HFF-Myc (cell line): ENCODE measurements at regions not wholly inside any gene's neighbourhood (a gene's known extent, or its start where the extent isn't known, plus 50 kb on each side); places are given as distances from the start of the nearest gene placed in this dataset.

Experiments
- DNase-seq: peaks from one replicate; pipeline ENCODE4 v3.0.0-alpha.2; 2011; ENCODE audit warnings: low read depth; ENCODE audit errors: extremely low read depth
- H3K4me3 ChIP-seq: replicated peaks from 2 replicates; pipeline ENCODE4 v1.5.1; 2011; ENCODE audit warnings: low read depth, mild to moderate bottlenecking, control low read depth, low read length
- CTCF ChIP-seq: IDR thresholded peaks from 2 replicates; pipeline ENCODE4 v1.5.1; 2012; ENCODE audit warnings: mild to moderate bottlenecking, low read depth, low read length, control low read depth; ENCODE audit errors: missing control alignments

GRCh38 chr18:73577365-73577764 lies 570.3 kb downstream of the FBXO15 start:
- DNase-seq, result no peak
- no peak for TF ChIP-seq CTCF
- no peak overlapping the region for H3K4me3 ChIP-seq

GRCh38 chr18:73563901-73564472 lies 583.6 kb downstream of the FBXO15 start:
- no peak for TF ChIP-seq CTCF
- peak; percentile 63 for DNase-seq
- no peak overlapping the region for H3K4me3 ChIP-seq

GRCh38 chr18:73563345-73563744 lies 584.3 kb downstream of the FBXO15 start:
- no peak for TF ChIP-seq CTCF
- DNase-seq, result peak; percentile 61
- no peak overlapping the region for H3K4me3 ChIP-seq

- no peak for TF ChIP-seq CTCF
- no peak overlapping the region for H3K4me3 ChIP-seq
- no peak for DNase-seq
Measured at GRCh38 chr18:73556904-73557303, 590.7 kb downstream of the FBXO15 start.

GRCh38 chr18:73552171-73552570 lies 595.5 kb downstream of the FBXO15 start:
- DNase-seq, result no peak
- no peak overlapping the region for H3K4me3 ChIP-seq
- no peak for TF ChIP-seq CTCF

GRCh38 chr18:73551211-73551610 lies 596.4 kb downstream of the FBXO15 start:
- no peak overlapping the region for H3K4me3 ChIP-seq
- no peak for TF ChIP-seq CTCF
- no peak for DNase-seq

GRCh38 chr18:73549236-73549635 lies 598.4 kb downstream of the FBXO15 start:
- H3K4me3 ChIP-seq, result no peak overlapping the region
- no peak for DNase-seq
- TF ChIP-seq CTCF, result no peak
